ENCODE measurements at regions not wholly inside any gene's neighbourhood (a gene's known extent, or its start where the extent isn't known, plus 50 kb on each side); places are given as distances from the start of the nearest gene placed in this dataset.

GRCh38 chr2:156874707-156875106, 382.8 kb upstream of the GALNT5 start:
- no peak for TF ChIP-seq CTCF (IDR thresholded peaks at IDR 0.05)
- TF ChIP-seq POLR2A (IDR thresholded peaks at IDR 0.05) = no peak

Measured in adrenal gland (tissue), 5 donors.